LHCN-M2 (cell line): ENCODE measurements at regions not wholly inside any gene's neighbourhood (a gene's known extent, or its start where the extent isn't known, plus 50 kb on each side); places are given as distances from the start of the nearest gene placed in this dataset.

ENCODE experiments used
- DNase-seq: peaks from one replicate; pipeline ENCODE4 v3.0.0-alpha.2; 2012; ENCODE audit warnings: low read depth

- no peak for DNase-seq
Measured at GRCh38 chr12:19048943-19049342, 80.6 kb upstream of the PLEKHA5 start.

DNA sequence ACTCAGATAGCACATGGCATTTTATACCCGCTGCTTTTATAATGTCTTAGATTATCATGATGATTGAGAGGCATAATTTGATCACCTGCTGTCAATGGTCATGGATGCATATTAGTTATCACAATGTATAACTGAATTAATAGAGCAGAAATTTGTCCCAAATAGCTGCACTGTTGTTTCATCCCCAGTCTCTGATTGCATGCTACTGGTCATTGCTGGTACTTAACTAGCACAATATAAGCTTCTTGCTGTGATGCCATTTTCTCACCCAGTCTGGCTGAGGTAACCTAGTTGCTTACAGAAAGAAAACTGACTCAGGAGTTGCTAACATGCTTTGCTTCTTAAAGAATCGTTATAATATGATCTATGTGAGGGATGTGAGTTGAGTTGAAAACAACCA lies 76.8 kb upstream of the PLEKHA5 start:
- DNase-seq = no peak

DNA sequence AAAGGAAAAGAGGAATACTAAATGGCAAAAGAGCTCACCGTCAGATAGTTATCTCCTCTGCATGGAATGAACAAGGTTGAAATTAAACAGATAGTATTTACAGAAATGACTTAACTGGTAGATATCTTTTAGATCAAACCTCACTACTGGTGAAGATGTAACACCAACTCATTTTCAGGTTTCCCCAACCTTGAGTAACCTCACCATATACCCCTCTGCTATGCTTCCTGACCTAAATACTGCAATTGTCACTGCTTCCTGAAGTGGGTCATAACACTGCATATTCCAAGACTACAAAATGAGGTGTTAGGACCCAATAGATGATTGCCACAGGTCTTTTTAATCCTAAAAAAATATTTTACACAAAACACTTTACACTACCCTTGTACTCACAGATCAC lies 76.3 kb upstream of the PLEKHA5 start:
- no peak for DNase-seq

- DNase-seq = no peak
Measured at GRCh38 chr12:19054035-19054434, 75.5 kb upstream of the PLEKHA5 start.

DNA sequence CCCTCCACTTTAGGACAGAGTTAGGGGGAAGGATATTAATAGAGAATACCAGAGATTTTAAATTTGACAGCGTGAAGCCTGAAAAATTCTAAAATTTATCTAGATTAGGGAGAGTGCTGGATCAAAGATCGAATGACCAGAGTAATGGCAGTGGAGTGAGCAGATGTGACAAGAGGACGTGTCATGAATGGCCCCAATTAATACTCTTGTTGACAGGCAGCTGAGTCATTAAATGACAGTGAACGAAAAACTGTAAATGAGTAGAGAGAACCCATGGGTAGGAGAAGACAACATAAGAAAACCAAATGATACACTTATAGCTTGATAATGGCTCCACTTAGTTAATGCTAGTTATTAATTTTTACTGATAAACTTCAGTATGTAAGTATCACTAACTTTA lies 73.9 kb upstream of the PLEKHA5 start:
- no peak for DNase-seq

DNA sequence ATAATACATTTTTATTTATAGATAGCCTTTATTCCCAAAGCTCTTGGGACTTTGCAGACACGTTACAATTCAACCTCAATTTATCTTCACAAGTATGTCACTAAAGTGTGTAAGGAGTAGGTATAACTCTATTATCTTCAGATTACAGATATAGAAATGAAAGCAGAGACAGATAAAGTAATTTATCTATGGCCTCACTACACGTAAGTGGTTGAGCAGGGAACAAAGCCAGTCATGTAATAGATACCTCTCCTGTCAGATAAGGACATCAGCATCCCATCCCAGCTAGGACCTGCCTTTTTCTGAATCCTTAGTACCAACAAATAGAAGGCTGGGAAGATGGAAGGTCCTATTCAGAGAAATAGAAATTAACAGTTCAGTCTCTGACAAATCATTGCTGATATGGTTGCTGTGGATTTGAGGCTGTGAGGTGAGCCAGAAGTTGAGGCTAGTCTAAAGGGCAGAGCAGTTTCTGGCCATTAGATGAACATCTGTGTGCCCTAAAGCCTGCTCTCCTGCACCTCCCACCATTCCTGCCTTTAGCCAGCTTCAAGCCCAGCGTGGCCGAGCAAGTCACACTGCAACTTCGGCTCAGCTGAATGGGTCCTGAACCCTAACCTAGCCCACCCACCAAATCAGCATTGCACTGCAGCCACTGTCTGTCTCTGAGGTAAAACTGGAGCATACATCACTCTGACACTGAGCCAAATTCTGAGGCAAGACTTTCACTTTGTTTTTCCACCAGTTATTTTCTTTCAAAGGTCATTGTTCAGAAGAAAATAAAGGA lies 71.1 kb upstream of the PLEKHA5 start:
- no peak for DNase-seq

DNA sequence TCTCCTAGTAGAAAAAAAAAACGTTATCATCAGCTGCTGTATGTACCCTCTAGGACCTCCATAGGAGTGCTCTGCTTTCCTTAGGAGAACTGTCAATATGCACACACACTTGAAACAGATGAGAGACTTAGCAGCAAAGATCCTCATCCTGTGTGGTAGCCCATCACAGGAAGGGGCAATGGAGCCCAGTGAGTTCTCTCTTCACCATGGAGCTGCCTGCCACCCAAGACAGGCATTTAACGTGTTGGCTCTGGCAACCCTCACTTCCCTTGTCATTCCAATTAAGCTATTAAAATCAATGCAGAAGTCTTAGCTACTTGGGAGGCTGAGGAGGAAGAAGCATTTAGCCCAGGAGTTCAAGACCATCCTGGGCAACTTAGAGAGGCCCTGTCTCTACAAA lies 64.8 kb upstream of the PLEKHA5 start:
- no peak for DNase-seq

GRCh38 chr12:19065223-19065622 lies 64.3 kb upstream of the PLEKHA5 start:
- no peak for DNase-seq

GRCh38 chr12:19065871-19066270 lies 63.7 kb upstream of the PLEKHA5 start:
- DNase-seq = no peak

DNA sequence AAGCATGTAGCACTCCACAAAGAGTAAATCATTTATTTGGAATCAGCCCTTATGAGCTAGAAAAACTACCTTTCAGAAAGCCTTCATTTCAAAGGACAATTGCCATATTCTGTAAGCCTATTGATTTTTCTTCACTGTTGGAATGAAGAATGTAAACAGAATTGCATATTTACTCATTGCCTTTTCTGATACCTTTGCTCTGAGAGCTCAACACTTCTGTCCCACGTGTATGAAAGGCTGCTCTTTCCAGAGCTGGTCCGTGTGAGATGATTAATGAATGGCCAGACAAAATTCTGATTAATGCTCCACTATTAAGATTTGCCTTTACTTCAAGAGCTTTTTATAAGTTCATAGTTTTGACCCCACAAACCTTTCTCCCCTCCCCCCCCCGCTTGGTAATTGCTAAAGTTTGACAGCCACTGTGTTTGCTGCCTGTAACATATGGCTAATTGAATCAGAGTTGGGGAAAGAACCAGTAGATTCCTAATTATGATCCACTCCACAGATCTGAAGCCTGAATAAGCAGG lies 63.0 kb upstream of the PLEKHA5 start:
- DNase-seq = no peak

GRCh38 chr12:19068137-19068536 lies 61.4 kb upstream of the PLEKHA5 start:
- DNase-seq = peak; percentile 8

- no peak for DNase-seq
Measured at GRCh38 chr12:19070341-19070740, 59.2 kb upstream of the PLEKHA5 start.

DNA sequence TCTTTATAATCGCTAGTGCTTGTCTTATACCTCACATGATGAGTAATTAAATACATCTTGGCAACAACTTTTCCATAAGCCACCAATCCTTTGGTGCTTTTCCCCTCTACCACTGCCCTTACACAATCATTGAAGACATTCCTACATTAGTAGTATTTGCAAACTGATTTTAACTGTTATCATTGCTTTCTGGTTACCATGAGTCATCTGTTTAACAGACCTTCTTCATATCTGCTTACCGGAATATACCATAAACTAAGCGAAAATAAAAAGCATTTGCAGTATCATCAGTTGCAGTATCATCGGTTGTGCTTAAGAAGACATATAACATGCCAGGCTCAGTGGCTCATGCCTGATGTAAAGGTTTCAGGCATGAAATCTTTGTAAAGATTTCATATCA lies 54.8 kb upstream of the PLEKHA5 start:
- DNase-seq = no peak

DNA sequence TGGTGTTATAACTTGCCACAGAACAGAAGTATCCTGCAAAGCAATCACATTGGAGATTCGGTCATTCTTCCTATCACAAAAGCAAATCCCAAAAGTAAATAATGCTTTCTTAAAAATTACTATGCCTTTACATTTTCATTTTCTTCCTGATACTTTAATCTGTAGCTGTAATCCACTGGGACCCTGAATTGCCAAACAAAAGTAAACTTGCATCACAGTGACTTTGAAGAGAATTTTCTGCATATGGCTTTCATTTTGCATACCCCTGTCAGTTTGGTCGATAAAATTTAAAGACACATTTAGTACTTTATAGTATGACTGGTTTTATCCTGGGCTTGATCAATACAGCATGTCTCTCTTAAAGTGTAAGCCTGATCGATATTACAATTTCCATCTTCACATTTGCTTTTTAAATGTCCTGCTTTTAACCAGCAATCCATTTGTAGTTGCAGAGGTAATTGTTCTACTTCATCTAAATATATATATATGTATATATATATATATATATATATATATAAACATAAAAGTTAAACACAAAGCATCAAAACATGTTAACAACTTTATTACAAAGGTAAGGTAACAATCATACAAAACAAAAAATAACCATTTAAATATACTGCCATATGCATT lies 53.7 kb upstream of the PLEKHA5 start:
- no peak for DNase-seq
